GM23338 (cell line): ENCODE measurements at regions not wholly inside any gene's neighbourhood (a gene's known extent, or its start where the extent isn't known, plus 50 kb on each side); places are given as distances from the start of the nearest gene placed in this dataset.

Source experiments
- ATAC-seq: fragments of 200-7000 bp; cut with Tn5 transposase; 3 replicates; pipeline ENCODE4 v1.9.1; 2020
- DNase-seq: peaks from one replicate; pipeline ENCODE4 v3.0.0-alpha.2; 2015; ENCODE audit warnings: low spot score
- H2AFZ ChIP-seq: fragments of 200-600 bp; sonication (generic); 2 replicates; pipeline ENCODE4 v1.8.0; 2016; ENCODE audit warnings: antibody characterized with exemption, mild to moderate bottlenecking, moderate library complexity
- H3F3A ChIP-seq: fragments of 200-600 bp; sonication (generic); replicated peaks from 2 replicates; pipeline ENCODE4 v1.8.0; 2017; ENCODE audit warnings: antibody characterized with exemption, mixed run types, low read depth
- H3K27ac ChIP-seq: fragments of 200-600 bp; sonication (generic); 2 replicates; pipeline ENCODE4 v1.6.1; 2016; ENCODE audit warnings: low read depth
- H3K27me3 ChIP-seq: fragments of 200-600 bp; sonication (generic); 2 replicates; pipeline ENCODE4 v1.8.0; 2016; ENCODE audit warnings: mild to moderate bottlenecking, mixed run types, moderate library complexity; ENCODE audit not compliant: insufficient read depth
- H3K36me3 ChIP-seq: fragments of 200-600 bp; sonication (generic); 2 replicates; pipeline ENCODE4 v1.8.0; 2016; ENCODE audit warnings: mild to moderate bottlenecking; ENCODE audit not compliant: insufficient read depth
- H3K4me1 ChIP-seq: fragments of 200-600 bp; sonication (generic); 2 replicates; pipeline ENCODE4 v1.8.0; 2016; ENCODE audit warnings: mild to moderate bottlenecking, moderate library complexity; ENCODE audit not compliant: insufficient read depth
- H3K4me2 ChIP-seq: fragments of 200-600 bp; sonication (generic); 2 replicates; pipeline ENCODE4 v1.7.1; 2017; ENCODE audit warnings: mixed run types
- H3K4me3 ChIP-seq: fragments of 200-600 bp; sonication (generic); 2 replicates; pipeline ENCODE4 v1.6.1; 2016; ENCODE audit warnings: mixed run types
- H3K79me2 ChIP-seq: fragments of 200-600 bp; sonication (generic); replicated peaks from 2 replicates; pipeline ENCODE4 v1.8.0; 2017; ENCODE audit warnings: mild to moderate bottlenecking; ENCODE audit not compliant: insufficient read depth
- H3K9me2 ChIP-seq: fragments of 200-600 bp; sonication (generic); 2 replicates; pipeline ENCODE4 v1.8.0; 2017; ENCODE audit not compliant: insufficient read depth
- H4K20me1 ChIP-seq: fragments of 200-600 bp; sonication (generic); replicated peaks from 2 replicates; pipeline ENCODE4 v1.8.0; 2017; ENCODE audit warnings: mild to moderate bottlenecking; ENCODE audit not compliant: insufficient read depth
- H3K27ac Mint-ChIP-seq: 2 replicates; pipeline ENCODE4 v1.8.0; 2020; ENCODE audit warnings: inconsistent platforms, mild to moderate bottlenecking, moderate library complexity, mixed read lengths
- H3K27me3 Mint-ChIP-seq: 3 replicates; pipeline ENCODE4 v1.8.0; 2022; ENCODE audit warnings: low read depth, mild to moderate bottlenecking, moderate library complexity, mixed read lengths, inconsistent platforms; ENCODE audit not compliant: insufficient read depth, poor library complexity
- H3K36me3 Mint-ChIP-seq: 3 replicates; pipeline ENCODE4 v1.8.0; 2021; ENCODE audit warnings: low read depth, mild to moderate bottlenecking, inconsistent platforms, moderate library complexity, mixed read lengths
- H3K4me1 Mint-ChIP-seq: 3 replicates; pipeline ENCODE4 v1.8.0; 2020; ENCODE audit warnings: mild to moderate bottlenecking, inconsistent platforms, mixed read lengths
- H3K4me3 Mint-ChIP-seq: 3 replicates; pipeline ENCODE4 v1.8.0; 2021; ENCODE audit warnings: moderate library complexity, mild to moderate bottlenecking, inconsistent platforms, mixed read lengths
- H3K9me3 Mint-ChIP-seq: 3 replicates; pipeline ENCODE4 v1.8.0; 2020; ENCODE audit warnings: moderate library complexity, mild to moderate bottlenecking, inconsistent platforms, mixed read lengths
- CTCF ChIP-seq, 2 experiments: fragments of 200-600 bp in 1 of 2; sonication (generic) in 1 of 2; conservative IDR thresholded peaks; 2 replicates each; pipeline versions ENCODE4 v1.5.1 to v1.6.1; 2016 to 2017; ENCODE audit warnings: antibody characterized with exemption in 2 of 2, low read depth in 2 of 2, mild to moderate bottlenecking in 2 of 2, moderate library complexity in 1 of 2
- ETS1 ChIP-seq: IDR thresholded peaks from 2 replicates; pipeline ENCODE4 v1.6.1; 2016; ENCODE audit warnings: antibody characterized with exemption
- EZH2phosphoT487 ChIP-seq: fragments of 200-600 bp; sonication (generic); IDR thresholded peaks from one replicate; pipeline ENCODE4 v1.8.1; 2018; ENCODE audit warnings: antibody characterized with exemption; ENCODE audit not compliant: unreplicated experiment
- JUNB ChIP-seq: IDR thresholded peaks from one replicate; pipeline ENCODE4 v1.6.1; 2016; ENCODE audit warnings: antibody characterized with exemption; ENCODE audit not compliant: unreplicated experiment
- NANOG ChIP-seq: IDR thresholded peaks from 2 replicates; pipeline ENCODE4 v1.6.1; 2016; ENCODE audit warnings: antibody characterized with exemption, borderline replicate concordance
- POLR2AphosphoS5 ChIP-seq: IDR thresholded peaks from 2 replicates; pipeline ENCODE4 v1.6.1; 2016; ENCODE audit warnings: antibody characterized with exemption, low read depth
- REST ChIP-seq: IDR thresholded peaks from one replicate; pipeline ENCODE4 v1.6.1; 2018; ENCODE audit warnings: antibody characterized with exemption; ENCODE audit not compliant: unreplicated experiment
- ZNF114 ChIP-seq: fragments of 250-450 bp; sonication (Bioruptor Pico); IDR thresholded peaks from 2 replicates; pipeline ENCODE4 v1.5.0; 2020; ENCODE audit warnings: mild to moderate bottlenecking, moderate library complexity
- ZNF331 ChIP-seq: fragments of 250-450 bp; sonication (Bioruptor Pico); IDR thresholded peaks from 2 replicates; pipeline ENCODE4 v1.5.0; 2020; ENCODE audit warnings: low read depth, mild to moderate bottlenecking, moderate library complexity
- ZNF462 ChIP-seq: fragments of 250-450 bp; sonication (Bioruptor Pico); IDR thresholded peaks from 2 replicates; pipeline ENCODE4 v1.5.0; 2020; ENCODE audit warnings: mild to moderate bottlenecking, moderate library complexity

GRCh38 chr10:44696496-44696895, 214.6 kb upstream of the TMEM72 start (continued):
- TF ChIP-seq REST (no peak), POLR2AphosphoS5 (no peak), CTCF (conservative IDR thresholded peaks at IDR 0.05; ENCODE audit: low read depth in 2 of 2) (no peak), ZNF331 (CRISPR knock-in tag) (no peak), ETS1 (no peak), EZH2phosphoT487 (no peak)

- Mint-ChIP-seq H3K9me3 (peaks cover 10% of the 10 kb centered on the region), H3K27ac (no peak overlapping the region), H3K4me3 (no peak overlapping the region), H3K4me1 (peaks cover 12% of the 10 kb centered on the region; the same call in 2 of the 3 replicates), H3K27me3 (peaks cover 5% of the 10 kb centered on the region), H3K36me3 (no peaks in the 10 kb centered on the region; the same call in 2 of the 3 replicates)
- ATAC-seq (peak; percentile 28; the same call in 1 of the 3 replicates), DNase-seq (no peak)
- no peaks in the 10 kb centered on the region; the same call in 1 of the 2 replicates for H3K36me3 ChIP-seq
- H3K4me3 ChIP-seq: no peak overlapping the region
- H3K27ac ChIP-seq: no peak overlapping the region
- no peaks in the 10 kb centered on the region; the same call in 1 of the 2 replicates for H3K9me2 ChIP-seq
- H3F3A ChIP-seq: no peaks in the 10 kb centered on the region
- H3K4me2 ChIP-seq: no peak overlapping the region
- no peaks in the 10 kb centered on the region for H4K20me1 ChIP-seq
- H3K27me3 ChIP-seq: no peaks in the 10 kb centered on the region
- peak overlapping the region; percentile 76 for H2AFZ ChIP-seq
- peaks cover 6% of the 10 kb centered on the region; the same call in 1 of the 2 replicates for H3K4me1 ChIP-seq
- no peaks in the 10 kb centered on the region for H3K79me2 ChIP-seq
- no peak for TF ChIP-seq ZNF462 (CRISPR knock-in tag)
- TF ChIP-seq ETS1: no peak
- TF ChIP-seq JUNB: no peak
- no peak for TF ChIP-seq EZH2phosphoT487
- TF ChIP-seq ZNF114 (CRISPR knock-in tag): no peak
- no peak for TF ChIP-seq NANOG
- no peak for TF ChIP-seq ZNF331 (CRISPR knock-in tag)
Observed at GRCh38 chr10:44697116-44697515, 214.0 kb upstream of the TMEM72 start.
